ENCODE measurements at regions not wholly inside any gene's neighbourhood (a gene's known extent, or its start where the extent isn't known, plus 50 kb on each side); places are given as distances from the start of the nearest gene placed in this dataset.

- DNase-seq (ENCODE audit: low read depth in 2 of 2): no peak
Observed at GRCh38 chr12:77124767-77125166, 59.4 kb upstream of the E2F7 start.

- no peak for DNase-seq (ENCODE audit: low read depth in 2 of 2)
Observed at GRCh38 chr12:77122661-77123060, 57.3 kb upstream of the E2F7 start.

GRCh38 chr12:77122236-77122635, 56.9 kb upstream of the E2F7 start:
- DNase-seq (ENCODE audit: low read depth in 2 of 2): no peak

DNA sequence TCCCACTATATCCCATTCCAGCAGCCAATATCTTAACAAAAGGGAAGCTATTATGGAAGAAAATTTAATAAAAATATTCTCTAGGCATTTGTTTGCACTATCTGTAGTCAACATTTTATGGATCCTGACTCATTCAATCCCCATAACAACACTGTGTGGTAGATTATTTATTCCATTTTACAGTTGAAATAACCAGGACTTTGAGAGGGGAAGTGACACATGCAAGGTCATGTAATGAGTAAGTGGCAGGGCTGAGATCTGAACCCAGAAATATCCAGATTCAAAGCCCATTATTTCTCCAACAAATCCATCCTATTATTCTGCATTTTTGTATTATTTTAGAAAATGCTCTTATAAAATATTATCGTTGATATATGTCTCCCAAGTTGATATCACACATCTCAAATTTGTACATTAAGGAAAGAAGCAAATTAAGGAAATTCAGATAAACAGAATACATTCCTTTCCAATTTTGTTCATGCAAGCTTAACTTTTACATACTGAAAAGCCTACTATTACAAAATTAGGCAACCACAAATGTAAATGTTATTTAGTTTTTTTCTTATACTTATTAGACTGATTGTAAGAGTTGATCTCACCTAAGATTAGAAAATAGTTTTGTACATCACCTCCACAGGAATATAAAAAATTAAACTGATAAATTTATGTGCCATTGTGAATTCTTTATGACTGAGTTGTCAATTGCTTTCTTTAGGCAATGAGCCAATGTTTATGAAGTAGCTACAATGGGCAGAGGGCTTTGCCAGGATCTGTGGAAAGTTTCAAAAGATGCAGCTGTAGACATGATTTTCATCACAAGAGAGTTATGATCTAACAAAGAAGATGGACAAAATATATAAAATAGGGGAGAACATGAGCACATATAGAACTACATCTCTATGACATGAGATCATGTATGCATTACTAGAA, 55.1 kb upstream of the E2F7 start:
- no peak for DNase-seq (ENCODE audit: low read depth in 2 of 2)

- DNase-seq (ENCODE audit: low read depth in 2 of 2): no peak
Observed at GRCh38 chr12:77118696-77119095, 53.3 kb upstream of the E2F7 start.

GRCh38 chr12:77116277-77116676, 50.9 kb upstream of the E2F7 start:
- no peak for DNase-seq (ENCODE audit: low read depth in 2 of 2)

- no peak for DNase-seq (ENCODE audit: low read depth in 2 of 2)
Observed at GRCh38 chr12:77115471-77115870, 50.1 kb upstream of the E2F7 start.

All from stimulated activated CD8-positive, alpha-beta memory T cell treated with anti-CD3 and anti-CD28 coated beads, Interleukin-2, amount 100 ng/mL, for 48 hours (primary cell).